ENCODE measurements at regions not wholly inside any gene's neighbourhood (a gene's known extent, or its start where the extent isn't known, plus 50 kb on each side); places are given as distances from the start of the nearest gene placed in this dataset.

- Histone ChIP-seq H3K27ac (replicated peaks) (no peak overlapping the region), H3K27me3 (ENCODE audit: insufficient read depth, poor library complexity, severe bottlenecking) (no peaks in the 10 kb centered on the region), H3K4me3 (replicated peaks; ENCODE audit: insufficient read depth, low read length) (no peak overlapping the region)
- DNase-seq (ENCODE audit: low read depth in 1 of 2, low spot score in 1 of 2): peak in 1 of 2 experiments; percentile 31
- TF ChIP-seq SPI1 (IDR thresholded peaks at IDR 0.05; ENCODE audit: borderline replicate concordance, low read depth) (no peak), CTCF (IDR thresholded peaks at IDR 0.05; ENCODE audit: insufficient read depth, low read length) (peak; percentile 11)
Observed at GRCh38 chr2:239882331-239882732, 142.8 kb downstream of the NDUFA10 start.

GRCh38 chr2:239881561-239882320, 143.4 kb downstream of the NDUFA10 start:
- no peak for DNase-seq (ENCODE audit: low read depth in 1 of 2, low spot score in 1 of 2)
- Histone ChIP-seq H3K4me3 (replicated peaks; ENCODE audit: insufficient read depth, low read length) (no peak overlapping the region), H3K27me3 (ENCODE audit: insufficient read depth, poor library complexity, severe bottlenecking) (no peaks in the 10 kb centered on the region), H3K27ac (replicated peaks) (no peak overlapping the region)
- TF ChIP-seq SPI1 (IDR thresholded peaks at IDR 0.05; ENCODE audit: borderline replicate concordance, low read depth) (no peak), CTCF (IDR thresholded peaks at IDR 0.05; ENCODE audit: insufficient read depth, low read length) (no peak), GABPA (IDR thresholded peaks at IDR 0.05; ENCODE audit: low read depth) (no peak), REST (IDR thresholded peaks at IDR 0.05; ENCODE audit: insufficient replicate concordance, low read depth) (no peak), POLR2AphosphoS5 (IDR thresholded peaks at IDR 0.05; ENCODE audit: low read depth) (no peak)

- no peak for TF ChIP-seq SPI1 (IDR thresholded peaks at IDR 0.05; ENCODE audit: borderline replicate concordance, low read depth)
- no peak for TF ChIP-seq GABPA (IDR thresholded peaks at IDR 0.05; ENCODE audit: low read depth)
- no peak for TF ChIP-seq REST (IDR thresholded peaks at IDR 0.05; ENCODE audit: insufficient replicate concordance, low read depth)
- no peak for TF ChIP-seq CTCF (IDR thresholded peaks at IDR 0.05; ENCODE audit: insufficient read depth, low read length)
- no peak for TF ChIP-seq POLR2AphosphoS5 (IDR thresholded peaks at IDR 0.05; ENCODE audit: low read depth)
- Histone ChIP-seq H3K27me3 (ENCODE audit: insufficient read depth, poor library complexity, severe bottlenecking) (no peaks in the 10 kb centered on the region), H3K4me3 (replicated peaks; ENCODE audit: insufficient read depth, low read length) (no peak overlapping the region), H3K27ac (replicated peaks) (no peak overlapping the region)
- DNase-seq (ENCODE audit: low read depth in 1 of 2, low spot score in 1 of 2): no peak
Observed at GRCh38 chr2:239881031-239881471, 144.1 kb downstream of the NDUFA10 start.

GRCh38 chr2:239880396-239880795, 144.7 kb downstream of the NDUFA10 start:
- TF ChIP-seq CTCF (IDR thresholded peaks at IDR 0.05; ENCODE audit: insufficient read depth, low read length) (no peak), GABPA (IDR thresholded peaks at IDR 0.05; ENCODE audit: low read depth) (no peak), POLR2AphosphoS5 (IDR thresholded peaks at IDR 0.05; ENCODE audit: low read depth) (no peak), SPI1 (IDR thresholded peaks at IDR 0.05; ENCODE audit: borderline replicate concordance, low read depth) (no peak), REST (IDR thresholded peaks at IDR 0.05; ENCODE audit: insufficient replicate concordance, low read depth) (no peak)
- no peaks in the 10 kb centered on the region for H3K27me3 ChIP-seq (ENCODE audit: insufficient read depth, poor library complexity, severe bottlenecking)
- DNase-seq (ENCODE audit: low read depth in 1 of 2, low spot score in 1 of 2): no peak
- no peak overlapping the region for H3K4me3 ChIP-seq (replicated peaks; ENCODE audit: insufficient read depth, low read length)
- H3K27ac ChIP-seq (replicated peaks): no peak overlapping the region
